ENCODE measurements at regions not wholly inside any gene's neighbourhood (a gene's known extent, or its start where the extent isn't known, plus 50 kb on each side); places are given as distances from the start of the nearest gene placed in this dataset.

DNA sequence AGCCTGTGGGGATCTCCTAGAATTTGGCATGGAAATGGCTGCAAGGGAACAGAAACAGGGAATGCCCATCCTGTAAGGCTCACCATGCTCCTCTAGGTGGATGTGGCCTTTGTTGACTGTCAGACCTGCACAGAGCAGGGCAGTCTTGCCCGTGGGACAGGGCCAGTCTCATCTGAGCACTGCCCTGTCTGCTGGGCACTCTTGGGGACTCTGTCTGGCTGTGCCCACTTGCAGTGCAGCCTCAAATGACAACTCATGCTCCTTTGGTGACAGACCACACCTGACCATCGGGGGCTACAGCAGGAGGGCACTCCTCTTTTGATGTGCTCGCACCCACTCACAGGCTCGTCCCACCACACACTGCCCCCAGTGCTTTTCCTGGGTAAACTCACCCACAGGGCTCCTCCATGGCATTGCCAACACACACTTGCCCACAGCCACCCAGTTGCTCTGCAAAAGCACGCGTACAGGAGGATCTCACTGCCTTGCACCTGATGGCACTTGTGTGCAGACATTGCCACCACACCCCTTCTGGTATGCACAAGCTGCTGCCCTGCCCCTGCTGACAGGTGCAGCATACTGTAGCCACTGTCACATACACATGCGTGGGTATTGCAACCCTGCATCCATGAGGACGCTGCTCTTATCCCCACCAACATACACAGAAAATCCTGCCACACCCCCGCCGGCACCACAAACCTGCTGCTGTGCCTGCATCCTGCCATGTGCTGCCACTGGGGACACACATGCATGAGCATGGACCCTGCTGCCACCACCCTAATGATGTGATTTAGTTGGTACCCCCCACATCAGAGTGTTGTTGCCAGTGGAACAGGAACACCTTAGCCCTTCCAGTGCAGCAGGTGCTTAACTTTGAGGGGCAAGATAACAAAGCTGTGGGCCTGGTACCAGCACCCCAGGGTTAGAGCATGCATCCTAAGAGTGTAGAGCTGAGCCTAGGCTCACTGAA lies 100.1 kb upstream of the ARHGEF9 start:
- in situ Hi-C loops (cut with HindIII; ENCODE audit: extremely low pct_ligation_motif_present, low pct_unique_long_range_greater_than_20kb) = no loop called here
- FAIRE-seq (no peak), ATAC-seq (no peak), DNase-seq (ENCODE audit: low spot score) (no peak)
- H3K4me2 ChIP-seq (ENCODE audit: low read depth, low read length) = no peak overlapping the region
- no peak overlapping the region for H3K9ac ChIP-seq (ENCODE audit: insufficient read depth, low read depth, low read length)
- BruUV-seq (replicated peaks) = no TSS peak
- TF ChIP-seq, protein P1, sequence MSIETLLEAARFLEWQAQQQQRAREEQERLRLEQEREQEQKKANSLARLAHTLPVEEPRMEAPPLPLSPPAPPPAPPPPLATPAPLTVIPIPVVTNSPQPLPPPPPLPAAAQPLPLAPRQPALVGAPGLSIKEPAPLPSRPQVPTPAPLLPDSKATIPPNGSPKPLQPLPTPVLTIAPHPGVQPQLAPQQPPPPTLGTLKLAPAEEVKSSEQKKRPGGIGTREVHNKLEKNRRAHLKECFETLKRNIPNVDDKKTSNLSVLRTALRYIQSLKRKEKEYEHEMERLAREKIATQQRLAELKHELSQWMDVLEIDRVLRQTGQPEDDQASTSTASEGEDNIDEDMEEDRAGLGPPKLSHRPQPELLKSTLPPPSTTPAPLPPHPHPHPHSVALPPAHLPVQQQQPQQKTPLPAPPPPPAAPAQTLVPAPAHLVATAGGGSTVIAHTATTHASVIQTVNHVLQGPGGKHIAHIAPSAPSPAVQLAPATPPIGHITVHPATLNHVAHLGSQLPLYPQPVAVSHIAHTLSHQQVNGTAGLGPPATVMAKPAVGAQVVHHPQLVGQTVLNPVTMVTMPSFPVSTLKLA (IDR thresholded peaks at IDR 0.05) = peak; percentile 62
- TF ChIP-seq DPF2 (CRISPR knock-in tag; IDR thresholded peaks at IDR 0.05; ENCODE audit: borderline replicate concordance, low read depth) = no peak
- no peaks in the 10 kb centered on the region for H3K4me1 ChIP-seq (ENCODE audit: insufficient read depth, low read length)
- intact Hi-C loops (cut with micrococcal nuclease; ENCODE audit: unreplicated experiment) = no loop called here
- H3K9me3 ChIP-seq (ENCODE audit: low read length) = no peaks in the 10 kb centered on the region; the same call in 1 of the 2 replicates
- H3K4me3 ChIP-seq (replicated peaks in 1 of 3; ENCODE audit: insufficient read depth in 1 of 3, low read depth in 2 of 3, low read length in 3 of 3) = no peak overlapping the region
- no peak overlapping the region for H3K27ac ChIP-seq (ENCODE audit: extremely low read length, insufficient read depth, low read length)
- ChIA-PET CTCF (ENCODE audit: low intra/inter-chr PET ratio, low total read pairs) (no interaction called here), POLR2A (no interaction called here)
- no peaks in the 10 kb centered on the region for H3K36me3 ChIP-seq (replicated peaks in 1 of 2; ENCODE audit: control insufficient read depth in 1 of 2, insufficient read depth in 2 of 2, low read length in 2 of 2)
- H3K79me2 ChIP-seq (ENCODE audit: insufficient read depth, low read length) = no peaks in the 10 kb centered on the region
- WGBS (ENCODE audit: low lambda C conversion rate) = no CpG with 5 or more reads among the region's 10 CpGs
- no peaks in the 10 kb centered on the region for H4K20me1 ChIP-seq (ENCODE audit: insufficient read depth, low read length)
- no peak overlapping the region for H2AFZ ChIP-seq (ENCODE audit: low read length)
- H3K27me3 ChIP-seq (ENCODE audit: control insufficient read depth in 1 of 2, insufficient read depth in 2 of 2, low read length in 2 of 2) = no peaks in the 10 kb centered on the region

DNA sequence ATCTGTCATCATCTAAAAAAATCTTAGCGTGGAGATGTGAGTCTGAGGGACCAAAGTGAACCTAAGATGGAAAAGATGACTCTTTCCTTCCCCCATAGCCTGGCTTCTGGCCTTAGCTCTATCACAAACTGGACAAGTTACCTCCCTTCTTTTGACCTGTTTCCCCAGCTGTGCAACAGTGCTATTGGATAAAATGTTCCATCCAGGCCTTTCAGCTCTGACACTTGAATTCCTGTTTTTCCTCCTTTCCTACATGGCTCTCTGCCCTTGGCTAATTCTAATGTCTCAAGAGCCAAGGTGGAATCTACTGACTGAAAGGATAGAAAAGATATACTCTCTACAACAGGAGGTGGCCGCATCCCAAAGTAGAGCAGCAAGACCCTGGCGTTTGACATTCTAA lies 84.5 kb upstream of the ARHGEF9 start:
- in situ Hi-C loops (cut with HindIII; ENCODE audit: extremely low pct_ligation_motif_present, low pct_unique_long_range_greater_than_20kb) (no loop called here), intact Hi-C loops (cut with micrococcal nuclease; ENCODE audit: unreplicated experiment) (no loop called here)
- Histone ChIP-seq H3K4me3 (replicated peaks in 1 of 3; ENCODE audit: insufficient read depth in 1 of 3, low read depth in 2 of 3, low read length in 3 of 3) (no peak overlapping the region), H4K20me1 (ENCODE audit: insufficient read depth, low read length) (no peaks in the 10 kb centered on the region), H3K9me3 (ENCODE audit: low read length) (no peaks in the 10 kb centered on the region; the same call in 1 of the 2 replicates), H3K4me2 (ENCODE audit: low read depth, low read length) (no peak overlapping the region), H3K27me3 (ENCODE audit: control insufficient read depth in 1 of 2, insufficient read depth in 2 of 2, low read length in 2 of 2) (no peaks in the 10 kb centered on the region), H3K27ac (ENCODE audit: extremely low read length, insufficient read depth, low read length) (no peak overlapping the region), H2AFZ (ENCODE audit: low read length) (no peak overlapping the region), H3K79me2 (ENCODE audit: insufficient read depth, low read length) (no peaks in the 10 kb centered on the region), H3K9ac (ENCODE audit: insufficient read depth, low read depth, low read length) (no peak overlapping the region), H3K4me1 (ENCODE audit: insufficient read depth, low read length) (no peaks in the 10 kb centered on the region), H3K36me3 (replicated peaks in 1 of 2; ENCODE audit: control insufficient read depth in 1 of 2, insufficient read depth in 2 of 2, low read length in 2 of 2) (no peaks in the 10 kb centered on the region)
- FAIRE-seq = no peak
- ChIA-PET CTCF (ENCODE audit: low intra/inter-chr PET ratio, low total read pairs) (no interaction called here), POLR2A (no interaction called here)
- WGBS (ENCODE audit: low lambda C conversion rate) = 2% methylated on average over 3 of the region's 3 CpGs
- ATAC-seq = no peak
- BruUV-seq (replicated peaks) = no TSS peak
- no peak for DNase-seq (ENCODE audit: low spot score)
- no peak for TF ChIP-seq PRMT3 (CRISPR knock-in tag; IDR thresholded peaks at IDR 0.05; ENCODE audit: borderline replicate concordance, low read depth)
- TF ChIP-seq, protein P2, sequence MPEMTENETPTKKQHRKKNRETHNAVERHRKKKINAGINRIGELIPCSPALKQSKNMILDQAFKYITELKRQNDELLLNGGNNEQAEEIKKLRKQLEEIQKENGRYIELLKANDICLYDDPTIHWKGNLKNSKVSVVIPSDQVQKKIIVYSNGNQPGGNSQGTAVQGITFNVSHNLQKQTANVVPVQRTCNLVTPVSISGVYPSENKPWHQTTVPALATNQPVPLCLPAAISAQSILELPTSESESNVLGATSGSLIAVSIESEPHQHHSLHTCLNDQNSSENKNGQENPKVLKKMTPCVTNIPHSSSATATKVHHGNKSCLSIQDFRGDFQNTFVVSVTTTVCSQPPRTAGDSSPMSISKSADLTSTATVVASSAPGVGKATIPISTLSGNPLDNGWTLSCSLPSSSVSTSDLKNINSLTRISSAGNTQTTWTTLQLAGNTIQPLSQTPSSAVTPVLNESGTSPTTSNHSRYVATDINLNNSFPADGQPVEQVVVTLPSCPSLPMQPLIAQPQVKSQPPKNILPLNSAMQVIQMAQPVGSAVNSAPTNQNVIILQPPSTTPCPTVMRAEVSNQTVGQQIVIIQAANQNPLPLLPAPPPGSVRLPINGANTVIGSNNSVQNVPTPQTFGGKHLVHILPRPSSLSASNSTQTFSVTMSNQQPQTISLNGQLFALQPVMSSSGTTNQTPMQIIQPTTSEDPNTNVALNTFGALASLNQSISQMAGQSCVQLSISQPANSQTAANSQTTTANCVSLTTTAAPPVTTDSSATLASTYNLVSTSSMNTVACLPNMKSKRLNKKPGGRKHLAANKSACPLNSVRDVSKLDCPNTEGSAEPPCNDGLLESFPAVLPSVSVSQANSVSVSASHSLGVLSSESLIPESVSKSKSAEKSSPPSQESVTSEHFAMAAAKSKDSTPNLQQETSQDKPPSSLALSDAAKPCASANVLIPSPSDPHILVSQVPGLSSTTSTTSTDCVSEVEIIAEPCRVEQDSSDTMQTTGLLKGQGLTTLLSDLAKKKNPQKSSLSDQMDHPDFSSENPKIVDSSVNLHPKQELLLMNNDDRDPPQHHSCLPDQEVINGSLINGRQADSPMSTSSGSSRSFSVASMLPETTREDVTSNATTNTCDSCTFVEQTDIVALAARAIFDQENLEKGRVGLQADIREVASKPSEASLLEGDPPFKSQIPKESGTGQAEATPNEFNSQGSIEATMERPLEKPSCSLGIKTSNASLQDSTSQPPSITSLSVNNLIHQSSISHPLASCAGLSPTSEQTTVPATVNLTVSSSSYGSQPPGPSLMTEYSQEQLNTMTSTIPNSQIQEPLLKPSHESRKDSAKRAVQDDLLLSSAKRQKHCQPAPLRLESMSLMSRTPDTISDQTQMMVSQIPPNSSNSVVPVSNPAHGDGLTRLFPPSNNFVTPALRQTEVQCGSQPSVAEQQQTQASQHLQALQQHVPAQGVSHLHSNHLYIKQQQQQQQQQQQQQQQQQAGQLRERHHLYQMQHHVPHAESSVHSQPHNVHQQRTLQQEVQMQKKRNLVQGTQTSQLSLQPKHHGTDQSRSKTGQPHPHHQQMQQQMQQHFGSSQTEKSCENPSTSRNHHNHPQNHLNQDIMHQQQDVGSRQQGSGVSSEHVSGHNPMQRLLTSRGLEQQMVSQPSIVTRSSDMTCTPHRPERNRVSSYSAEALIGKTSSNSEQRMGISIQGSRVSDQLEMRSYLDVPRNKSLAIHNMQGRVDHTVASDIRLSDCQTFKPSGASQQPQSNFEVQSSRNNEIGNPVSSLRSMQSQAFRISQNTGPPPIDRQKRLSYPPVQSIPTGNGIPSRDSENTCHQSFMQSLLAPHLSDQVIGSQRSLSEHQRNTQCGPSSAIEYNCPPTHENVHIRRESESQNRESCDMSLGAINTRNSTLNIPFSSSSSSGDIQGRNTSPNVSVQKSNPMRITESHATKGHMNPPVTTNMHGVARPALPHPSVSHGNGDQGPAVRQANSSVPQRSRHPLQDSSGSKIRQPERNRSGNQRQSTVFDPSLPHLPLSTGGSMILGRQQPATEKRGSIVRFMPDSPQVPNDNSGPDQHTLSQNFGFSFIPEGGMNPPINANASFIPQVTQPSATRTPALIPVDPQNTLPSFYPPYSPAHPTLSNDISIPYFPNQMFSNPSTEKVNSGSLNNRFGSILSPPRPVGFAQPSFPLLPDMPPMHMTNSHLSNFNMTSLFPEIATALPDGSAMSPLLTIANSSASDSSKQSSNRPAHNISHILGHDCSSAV (CRISPR knock-in tag; IDR thresholded peaks at IDR 0.05; ENCODE audit: borderline replicate concordance) = no peak
- TF ChIP-seq BCL6 (CRISPR knock-in tag; IDR thresholded peaks at IDR 0.05) = no peak
- no peak for TF ChIP-seq ZNF367 (CRISPR knock-in tag; IDR thresholded peaks at IDR 0.05; ENCODE audit: borderline replicate concordance)
- no peak for TF ChIP-seq ZKSCAN5 (CRISPR knock-in tag; IDR thresholded peaks at IDR 0.05)

Measured in HepG2 (cell line).